WERI-Rb-1 (cell line): ENCODE measurements at regions not wholly inside any gene's neighbourhood (a gene's known extent, or its start where the extent isn't known, plus 50 kb on each side); places are given as distances from the start of the nearest gene placed in this dataset.
"Not testable (repeated sequence)": the region's sequence is repeated elsewhere in the genome, so short reads cannot be mapped to it uniquely, and the experiment has no call there.

Experiments used
- DNase-seq: peaks from one replicate; pipeline ENCODE4 v3.0.0-alpha.2; 2020
- H3K27ac ChIP-seq: fragments of 250-450 bp; sonication (Bioruptor Pico); 2 replicates; pipeline ENCODE4 v1.5.1; 2020; ENCODE audit warnings: mild to moderate bottlenecking, moderate library complexity
- H3K27me3 ChIP-seq: fragments of 250-450 bp; sonication (Bioruptor Pico); 2 replicates; pipeline ENCODE4 v1.5.1; 2021; ENCODE audit warnings: mild to moderate bottlenecking, low read depth, moderate library complexity; ENCODE audit not compliant: insufficient read depth, severe bottlenecking
- H3K36me3 ChIP-seq: fragments of 250-450 bp; sonication (Bioruptor Pico); 2 replicates; pipeline ENCODE4 v1.5.1; 2020; ENCODE audit warnings: mild to moderate bottlenecking, moderate library complexity
- H3K4me3 ChIP-seq: 2 replicates; pipeline ENCODE4 v1.5.1; 2011; ENCODE audit warnings: low read depth, mild to moderate bottlenecking, control low read depth, low read length
- H3K9me3 ChIP-seq: fragments of 250-450 bp; sonication (Bioruptor Pico); 2 replicates; pipeline ENCODE4 v1.5.1; 2021; ENCODE audit warnings: mild to moderate bottlenecking, moderate library complexity; ENCODE audit not compliant: severe bottlenecking
- TF ChIP-seq, protein P1 (sequence below): IDR thresholded peaks from 2 replicates; pipeline ENCODE4 v1.5.1; 2011; ENCODE audit warnings: low read depth, mild to moderate bottlenecking, control low read depth, inconsistent platforms, low read length

- H3K9me3 ChIP-seq: no peaks in the 10 kb centered on the region
- H3K27ac ChIP-seq: no peak overlapping the region
- H3K36me3 ChIP-seq: no peaks in the 10 kb centered on the region
- no peak overlapping the region for H3K4me3 ChIP-seq
- TF ChIP-seq, protein P1, sequence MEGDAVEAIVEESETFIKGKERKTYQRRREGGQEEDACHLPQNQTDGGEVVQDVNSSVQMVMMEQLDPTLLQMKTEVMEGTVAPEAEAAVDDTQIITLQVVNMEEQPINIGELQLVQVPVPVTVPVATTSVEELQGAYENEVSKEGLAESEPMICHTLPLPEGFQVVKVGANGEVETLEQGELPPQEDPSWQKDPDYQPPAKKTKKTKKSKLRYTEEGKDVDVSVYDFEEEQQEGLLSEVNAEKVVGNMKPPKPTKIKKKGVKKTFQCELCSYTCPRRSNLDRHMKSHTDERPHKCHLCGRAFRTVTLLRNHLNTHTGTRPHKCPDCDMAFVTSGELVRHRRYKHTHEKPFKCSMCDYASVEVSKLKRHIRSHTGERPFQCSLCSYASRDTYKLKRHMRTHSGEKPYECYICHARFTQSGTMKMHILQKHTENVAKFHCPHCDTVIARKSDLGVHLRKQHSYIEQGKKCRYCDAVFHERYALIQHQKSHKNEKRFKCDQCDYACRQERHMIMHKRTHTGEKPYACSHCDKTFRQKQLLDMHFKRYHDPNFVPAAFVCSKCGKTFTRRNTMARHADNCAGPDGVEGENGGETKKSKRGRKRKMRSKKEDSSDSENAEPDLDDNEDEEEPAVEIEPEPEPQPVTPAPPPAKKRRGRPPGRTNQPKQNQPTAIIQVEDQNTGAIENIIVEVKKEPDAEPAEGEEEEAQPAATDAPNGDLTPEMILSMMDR: no peak
- no peak for DNase-seq
- no peaks in the 10 kb centered on the region for H3K27me3 ChIP-seq
Measured at GRCh38 chr4:28277931-28278330, 1417.3 kb downstream of the STIM2 start.

GRCh38 chr4:28278676-28279075 is 1418.0 kb downstream of the STIM2 start:
- H3K4me3 ChIP-seq: no peak overlapping the region
- no peaks in the 10 kb centered on the region for H3K27me3 ChIP-seq
- TF ChIP-seq, protein P1: no peak
- no peak for DNase-seq
- no peaks in the 10 kb centered on the region for H3K36me3 ChIP-seq
- no peak overlapping the region for H3K27ac ChIP-seq
- no peaks in the 10 kb centered on the region for H3K9me3 ChIP-seq

DNA sequence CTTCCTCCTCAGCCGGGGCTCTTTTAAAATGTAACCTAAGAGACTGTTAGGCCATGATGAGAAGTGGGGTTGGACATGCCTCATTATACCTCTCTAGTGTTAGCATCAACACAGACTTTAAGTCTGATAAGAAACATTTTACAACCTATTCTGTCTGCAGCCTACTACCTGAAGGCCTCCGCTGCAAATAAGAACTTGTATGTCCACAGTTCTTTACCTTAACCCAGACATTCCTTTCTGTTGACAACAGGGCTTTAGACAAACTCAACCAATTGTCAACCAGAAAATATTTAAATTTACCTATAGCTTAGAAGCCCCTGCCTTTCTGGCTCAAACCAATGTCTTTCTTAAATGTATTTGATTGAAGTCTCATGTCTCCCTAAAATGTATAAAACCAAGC is 1418.6 kb downstream of the STIM2 start:
- DNase-seq: no peak
- Histone ChIP-seq H3K27me3 (no peaks in the 10 kb centered on the region), H3K36me3 (no peaks in the 10 kb centered on the region), H3K4me3 (no peak overlapping the region), H3K9me3 (no peaks in the 10 kb centered on the region), H3K27ac (no peak overlapping the region)
- TF ChIP-seq, protein P1: no peak

GRCh38 chr4:28286266-28286665 is 1425.6 kb downstream of the STIM2 start:
- H3K36me3 ChIP-seq, H3K9me3 ChIP-seq, H3K4me3 ChIP-seq, DNase-seq, H3K27ac ChIP-seq, H3K27me3 ChIP-seq: not testable (repeated sequence)

DNA sequence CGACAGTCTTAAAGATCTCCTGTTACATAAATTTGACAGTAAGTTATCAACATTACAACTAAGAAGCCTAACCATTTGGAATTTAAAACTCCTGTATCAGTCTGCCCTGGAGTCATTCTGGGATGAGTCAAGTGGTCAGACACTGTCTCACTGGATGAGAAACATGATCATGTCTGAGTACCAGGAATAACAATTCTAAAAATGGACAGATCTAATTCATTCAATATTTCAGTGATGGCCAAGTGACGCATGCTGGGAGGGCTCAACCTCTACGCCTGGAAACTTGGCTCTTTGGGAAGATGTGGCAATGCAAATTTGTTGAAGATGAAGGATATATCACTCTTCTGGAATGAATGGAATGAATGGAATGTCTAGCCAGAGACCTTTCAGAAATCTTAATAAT is 1427.2 kb downstream of the STIM2 start:
- Histone ChIP-seq H3K4me3 (no peak overlapping the region), H3K36me3 (no peaks in the 10 kb centered on the region), H3K9me3 (no peaks in the 10 kb centered on the region), H3K27ac (no peak overlapping the region), H3K27me3 (no peaks in the 10 kb centered on the region)
- TF ChIP-seq, protein P1: no peak
- DNase-seq: no peak

GRCh38 chr4:28296239-28296638 is 1435.6 kb downstream of the STIM2 start:
- no peak overlapping the region for H3K27ac ChIP-seq
- no peak overlapping the region for H3K4me3 ChIP-seq
- no peak for DNase-seq
- no peaks in the 10 kb centered on the region for H3K27me3 ChIP-seq
- no peaks in the 10 kb centered on the region for H3K36me3 ChIP-seq
- H3K9me3 ChIP-seq: no peaks in the 10 kb centered on the region
- TF ChIP-seq, protein P1: no peak
